ENCODE measurements at regions not wholly inside any gene's neighbourhood (a gene's known extent, or its start where the extent isn't known, plus 50 kb on each side); places are given as distances from the start of the nearest gene placed in this dataset.

- DNase-seq (no peak), ATAC-seq (no peak)
- Histone ChIP-seq H3K9me3 (no peaks in the 10 kb centered on the region), H3K27ac (no peak overlapping the region), H3K4me1 (no peaks in the 10 kb centered on the region), H3K36me3 (no peaks in the 10 kb centered on the region), H3K27me3 (no peaks in the 10 kb centered on the region), H3K4me3 (no peak overlapping the region)
- TF ChIP-seq CTCF (IDR thresholded peaks at IDR 0.05): no peak
- intact Hi-C loops (cut with DNase I): no loop called here
These were observed 90.8 kb upstream of the COX10 start for GRCh38 chr17:13978478-13978877.

- DNase-seq (no peak), ATAC-seq (no peak)
- TF ChIP-seq CTCF (IDR thresholded peaks at IDR 0.05): no peak
- Histone ChIP-seq H3K36me3 (no peaks in the 10 kb centered on the region), H3K27ac (no peak overlapping the region), H3K4me3 (no peak overlapping the region), H3K4me1 (no peaks in the 10 kb centered on the region), H3K27me3 (no peaks in the 10 kb centered on the region), H3K9me3 (no peaks in the 10 kb centered on the region)
- intact Hi-C loops (cut with DNase I): no loop called here
These were observed 87.4 kb upstream of the COX10 start for GRCh38 chr17:13981881-13982280.

GRCh38 chr17:13984956-13985355 lies 84.3 kb upstream of the COX10 start:
- intact Hi-C loops (cut with DNase I): no loop called here
- no peaks in the 10 kb centered on the region for H3K9me3 ChIP-seq
- no peaks in the 10 kb centered on the region for H3K4me1 ChIP-seq
- ATAC-seq (no peak), DNase-seq (no peak)
- H3K27me3 ChIP-seq: no peaks in the 10 kb centered on the region
- TF ChIP-seq CTCF (IDR thresholded peaks at IDR 0.05): no peak
- no peak overlapping the region for H3K4me3 ChIP-seq
- no peaks in the 10 kb centered on the region for H3K36me3 ChIP-seq
- H3K27ac ChIP-seq: no peak overlapping the region

- no peak for ATAC-seq
- H3K27me3 ChIP-seq: no peaks in the 10 kb centered on the region
- TF ChIP-seq CTCF (IDR thresholded peaks at IDR 0.05): no peak
- H3K9me3 ChIP-seq: no peaks in the 10 kb centered on the region
- no peaks in the 10 kb centered on the region for H3K4me1 ChIP-seq
- no peak overlapping the region for H3K27ac ChIP-seq
- intact Hi-C loops (cut with DNase I): no loop called here
- DNase-seq: no peak
- no peak overlapping the region for H3K4me3 ChIP-seq
- H3K36me3 ChIP-seq: no peaks in the 10 kb centered on the region
These were observed 82.4 kb upstream of the COX10 start for GRCh38 chr17:13986855-13987254.

GRCh38 chr17:13989138-13989537 lies 80.2 kb upstream of the COX10 start:
- H3K27ac ChIP-seq: no peak overlapping the region
- no peak for ATAC-seq
- no peak for DNase-seq
- no peaks in the 10 kb centered on the region for H3K27me3 ChIP-seq
- TF ChIP-seq CTCF (IDR thresholded peaks at IDR 0.05): no peak
- no peaks in the 10 kb centered on the region for H3K36me3 ChIP-seq
- no peak overlapping the region for H3K4me3 ChIP-seq
- no peaks in the 10 kb centered on the region for H3K9me3 ChIP-seq
- intact Hi-C loops (cut with DNase I): no loop called here
- H3K4me1 ChIP-seq: no peaks in the 10 kb centered on the region

- Histone ChIP-seq H3K27ac (no peak overlapping the region), H3K4me3 (no peak overlapping the region), H3K9me3 (no peaks in the 10 kb centered on the region), H3K27me3 (no peaks in the 10 kb centered on the region), H3K4me1 (no peaks in the 10 kb centered on the region), H3K36me3 (no peaks in the 10 kb centered on the region)
- ATAC-seq (no peak), DNase-seq (no peak)
- intact Hi-C loops (cut with DNase I): no loop called here
- TF ChIP-seq CTCF (IDR thresholded peaks at IDR 0.05): no peak
These were observed 76.2 kb upstream of the COX10 start for GRCh38 chr17:13993106-13993505.

All from upper lobe of right lung (tissue), 1 donor.